ENCODE measurements at regions not wholly inside any gene's neighbourhood (a gene's known extent, or its start where the extent isn't known, plus 50 kb on each side); places are given as distances from the start of the nearest gene placed in this dataset.

DNA sequence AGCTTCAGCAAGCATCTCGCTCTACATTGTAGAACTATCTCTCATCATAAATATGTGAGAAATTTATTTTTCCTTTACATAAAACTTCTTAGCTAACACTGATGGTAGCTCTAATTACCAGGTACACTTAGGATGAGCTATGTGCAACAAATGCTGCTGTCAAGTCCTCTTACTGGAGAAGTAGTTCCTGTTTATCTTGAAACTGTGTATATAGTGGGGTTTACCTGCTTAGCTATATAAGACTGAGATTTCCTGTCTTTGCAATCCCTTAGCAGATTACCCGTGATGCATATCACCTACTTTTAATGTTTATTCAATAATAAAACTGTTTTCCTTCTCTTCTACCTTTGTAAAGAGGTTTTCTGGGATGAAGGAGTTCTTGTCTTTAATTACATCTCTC, 98.0 kb upstream of the USP15 start:
- TF ChIP-seq CTCF (IDR thresholded peaks at IDR 0.05; ENCODE audit: poor library complexity) (no peak), EZH2phosphoT487 (IDR thresholded peaks at IDR 0.05; ENCODE audit: low read depth, severe bottlenecking, unreplicated experiment) (no peak), EZH2 (IDR thresholded peaks at IDR 0.05; ENCODE audit: borderline replicate concordance) (no peak)

Measured in hepatocyte (in vitro differentiated cells).